Thyroid gland (tissue), 4 donors: ENCODE measurements at regions not wholly inside any gene's neighbourhood (a gene's known extent, or its start where the extent isn't known, plus 50 kb on each side); places are given as distances from the start of the nearest gene placed in this dataset.
"Not testable (repeated sequence)": the region's sequence is repeated elsewhere in the genome, so short reads cannot be mapped to it uniquely, and the experiment has no call there.

Experiments
- POLR2A ChIP-seq, 2 donors: fragments of 450-650 bp; IDR thresholded peaks; one replicate each; pipeline ENCODE4 v1.6.1; 2017; ENCODE audit warnings: antibody characterized with exemption in 2 of 2, mild to moderate bottlenecking in 2 of 2, moderate library complexity in 1 of 2
- TF ChIP-seq, protein P1 (sequence below), 6 experiments: fragments of 200-600 bp in 3 of 6; fragments of 450-650 bp in 3 of 6; sonication (generic) in 3 of 6; IDR thresholded peaks; one replicate each; pipeline ENCODE4 v1.5.1; 2016 to 2019; ENCODE audit warnings: antibody characterized with exemption in 6 of 6, mild to moderate bottlenecking in 2 of 6, inconsistent platforms in 1 of 6, moderate library complexity in 1 of 6

DNA sequence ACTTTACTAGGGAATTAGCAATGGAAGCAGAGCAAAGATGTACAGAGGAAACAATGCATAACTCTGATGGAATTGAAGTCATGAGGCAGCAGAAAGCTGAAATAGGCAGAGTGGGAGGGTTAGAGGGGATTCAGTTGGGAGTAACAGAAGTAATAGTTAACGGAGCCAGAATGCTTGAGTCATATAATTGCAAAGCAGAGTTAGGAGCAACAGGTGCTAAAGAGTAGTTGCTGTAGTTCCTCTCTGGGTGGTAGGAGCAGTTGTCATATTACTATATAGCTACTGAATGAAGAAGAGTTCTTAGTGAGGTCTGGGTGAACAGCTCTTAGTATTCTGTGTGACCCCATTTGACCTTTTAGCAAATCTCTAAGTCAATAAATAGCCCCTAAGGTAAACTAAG is 592.9 kb upstream of the CHD1 start:
- TF ChIP-seq, protein P1, sequence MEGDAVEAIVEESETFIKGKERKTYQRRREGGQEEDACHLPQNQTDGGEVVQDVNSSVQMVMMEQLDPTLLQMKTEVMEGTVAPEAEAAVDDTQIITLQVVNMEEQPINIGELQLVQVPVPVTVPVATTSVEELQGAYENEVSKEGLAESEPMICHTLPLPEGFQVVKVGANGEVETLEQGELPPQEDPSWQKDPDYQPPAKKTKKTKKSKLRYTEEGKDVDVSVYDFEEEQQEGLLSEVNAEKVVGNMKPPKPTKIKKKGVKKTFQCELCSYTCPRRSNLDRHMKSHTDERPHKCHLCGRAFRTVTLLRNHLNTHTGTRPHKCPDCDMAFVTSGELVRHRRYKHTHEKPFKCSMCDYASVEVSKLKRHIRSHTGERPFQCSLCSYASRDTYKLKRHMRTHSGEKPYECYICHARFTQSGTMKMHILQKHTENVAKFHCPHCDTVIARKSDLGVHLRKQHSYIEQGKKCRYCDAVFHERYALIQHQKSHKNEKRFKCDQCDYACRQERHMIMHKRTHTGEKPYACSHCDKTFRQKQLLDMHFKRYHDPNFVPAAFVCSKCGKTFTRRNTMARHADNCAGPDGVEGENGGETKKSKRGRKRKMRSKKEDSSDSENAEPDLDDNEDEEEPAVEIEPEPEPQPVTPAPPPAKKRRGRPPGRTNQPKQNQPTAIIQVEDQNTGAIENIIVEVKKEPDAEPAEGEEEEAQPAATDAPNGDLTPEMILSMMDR (IDR thresholded peaks at IDR 0.05), result not testable (repeated sequence)
- not testable (repeated sequence) for TF ChIP-seq POLR2A (IDR thresholded peaks at IDR 0.05)
